Lower lobe of right lung (tissue), 2 donors: ENCODE measurements at regions not wholly inside any gene's neighbourhood (a gene's known extent, or its start where the extent isn't known, plus 50 kb on each side); places are given as distances from the start of the nearest gene placed in this dataset.
A peak's percentile ranks its signal among the peaks of the same experiment; 100 is the strongest.

Experiments
- ATAC-seq, 2 donors: fragments of 200-7000 bp; cut with Tn5 transposase; one replicate each; pipeline ENCODE4 v1.9.1; 2020 to 2022; ENCODE audit warnings: mild to moderate bottlenecking in 2 of 2, moderate library complexity in 2 of 2
- DNase-seq: peaks from one replicate; pipeline ENCODE4 v3.0.0-alpha.2; 2020
- H3K27ac ChIP-seq: fragments of 200-600 bp; one replicate; pipeline ENCODE4 v1.8.0; 2022
- H3K27me3 ChIP-seq: fragments of 200-600 bp; one replicate; pipeline ENCODE4 v1.8.0; 2022; ENCODE audit warnings: low read depth
- H3K36me3 ChIP-seq: fragments of 200-600 bp; one replicate; pipeline ENCODE4 v1.8.0; 2022; ENCODE audit warnings: mild to moderate bottlenecking
- H3K4me1 ChIP-seq: fragments of 200-600 bp; one replicate; pipeline ENCODE4 v1.8.0; 2022
- H3K4me3 ChIP-seq: fragments of 200-600 bp; one replicate; pipeline ENCODE4 v1.8.0; 2022; ENCODE audit warnings: mild to moderate bottlenecking
- H3K9me3 ChIP-seq: fragments of 200-600 bp; one replicate; pipeline ENCODE4 v1.8.0; 2022
- intact Hi-C: fragments of 100-400 bp; cut with DNase I; formaldehyde crosslinking; loops from one replicate; pipeline ENCODE4 v1.11.0; 2022
- TF ChIP-seq, protein P1 (sequence below): fragments of 200-600 bp; IDR thresholded peaks from one replicate; pipeline ENCODE4 v1.8.0; 2022; ENCODE audit warnings: antibody characterized with exemption, mild to moderate bottlenecking
- donor health status: DM: no; HTN: yes; CAD: no; lungs with severe emphysema.

DNA sequence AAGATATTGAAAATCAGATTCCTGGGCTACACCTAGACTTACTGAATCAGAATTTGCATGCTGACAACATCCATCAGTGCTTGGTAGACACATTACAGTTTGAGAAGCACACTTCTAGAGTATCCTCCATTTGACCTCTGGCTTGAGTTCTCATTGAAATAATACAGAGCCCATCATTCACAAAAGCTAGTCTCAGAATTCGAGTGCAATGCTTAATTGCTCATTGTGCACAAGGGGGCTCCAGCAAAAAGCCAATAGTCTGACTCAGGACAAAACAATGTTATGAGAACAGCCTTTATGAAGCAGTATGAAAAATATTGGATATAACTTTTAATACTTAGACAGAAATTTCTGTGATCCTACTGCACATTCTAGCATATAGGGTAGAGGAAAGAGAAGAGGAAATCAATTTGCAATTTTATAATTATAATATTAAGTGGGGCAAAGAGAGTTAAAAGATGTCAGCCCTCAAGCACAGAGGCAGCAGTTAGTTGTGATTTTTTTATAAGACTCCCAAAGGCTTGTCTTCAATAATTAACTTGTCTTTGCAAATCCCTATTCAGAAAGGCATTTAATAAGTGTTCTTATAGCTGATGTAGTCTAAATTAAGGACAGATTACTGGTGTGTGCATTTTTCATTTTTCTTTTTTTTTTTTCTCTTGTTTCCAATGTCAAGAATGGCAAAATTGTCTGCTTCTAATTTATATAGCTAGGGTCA lies 105.8 kb upstream of the ANK3 start:
- Histone ChIP-seq H3K4me3 (no peak overlapping the region), H3K9me3 (no peaks in the 10 kb centered on the region), H3K27me3 (no peaks in the 10 kb centered on the region), H3K36me3 (no peaks in the 10 kb centered on the region), H3K4me1 (no peaks in the 10 kb centered on the region), H3K27ac (no peak overlapping the region)
- intact Hi-C loops, result no loop called here
- DNase-seq (no peak), ATAC-seq (no peak)
- TF ChIP-seq, protein P1, sequence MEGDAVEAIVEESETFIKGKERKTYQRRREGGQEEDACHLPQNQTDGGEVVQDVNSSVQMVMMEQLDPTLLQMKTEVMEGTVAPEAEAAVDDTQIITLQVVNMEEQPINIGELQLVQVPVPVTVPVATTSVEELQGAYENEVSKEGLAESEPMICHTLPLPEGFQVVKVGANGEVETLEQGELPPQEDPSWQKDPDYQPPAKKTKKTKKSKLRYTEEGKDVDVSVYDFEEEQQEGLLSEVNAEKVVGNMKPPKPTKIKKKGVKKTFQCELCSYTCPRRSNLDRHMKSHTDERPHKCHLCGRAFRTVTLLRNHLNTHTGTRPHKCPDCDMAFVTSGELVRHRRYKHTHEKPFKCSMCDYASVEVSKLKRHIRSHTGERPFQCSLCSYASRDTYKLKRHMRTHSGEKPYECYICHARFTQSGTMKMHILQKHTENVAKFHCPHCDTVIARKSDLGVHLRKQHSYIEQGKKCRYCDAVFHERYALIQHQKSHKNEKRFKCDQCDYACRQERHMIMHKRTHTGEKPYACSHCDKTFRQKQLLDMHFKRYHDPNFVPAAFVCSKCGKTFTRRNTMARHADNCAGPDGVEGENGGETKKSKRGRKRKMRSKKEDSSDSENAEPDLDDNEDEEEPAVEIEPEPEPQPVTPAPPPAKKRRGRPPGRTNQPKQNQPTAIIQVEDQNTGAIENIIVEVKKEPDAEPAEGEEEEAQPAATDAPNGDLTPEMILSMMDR, result no peak

DNA sequence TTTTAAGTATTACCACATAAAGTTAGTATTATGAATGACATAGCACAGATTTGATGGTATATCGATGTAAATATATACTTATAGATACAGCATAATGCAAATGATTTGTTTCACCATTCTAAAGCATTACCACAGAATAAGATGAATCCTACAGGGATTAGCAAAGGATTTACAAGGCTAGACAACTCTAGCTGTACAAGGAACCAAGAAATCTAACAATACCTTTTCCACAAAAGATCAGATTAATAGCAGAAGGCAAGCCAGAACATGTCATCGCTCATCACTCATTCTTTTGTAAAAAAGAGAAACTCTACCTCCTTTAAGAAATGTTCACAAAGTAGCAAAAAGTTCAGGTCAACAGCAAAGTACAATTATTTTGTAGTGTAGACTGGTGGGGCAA lies 105.1 kb upstream of the ANK3 start:
- ATAC-seq (no peak), DNase-seq (no peak)
- Histone ChIP-seq H3K9me3 (no peaks in the 10 kb centered on the region), H3K27me3 (no peaks in the 10 kb centered on the region), H3K4me1 (no peaks in the 10 kb centered on the region), H3K27ac (no peak overlapping the region), H3K36me3 (no peaks in the 10 kb centered on the region), H3K4me3 (no peak overlapping the region)
- TF ChIP-seq, protein P1, result no peak
- intact Hi-C loops, result no loop called here

DNA sequence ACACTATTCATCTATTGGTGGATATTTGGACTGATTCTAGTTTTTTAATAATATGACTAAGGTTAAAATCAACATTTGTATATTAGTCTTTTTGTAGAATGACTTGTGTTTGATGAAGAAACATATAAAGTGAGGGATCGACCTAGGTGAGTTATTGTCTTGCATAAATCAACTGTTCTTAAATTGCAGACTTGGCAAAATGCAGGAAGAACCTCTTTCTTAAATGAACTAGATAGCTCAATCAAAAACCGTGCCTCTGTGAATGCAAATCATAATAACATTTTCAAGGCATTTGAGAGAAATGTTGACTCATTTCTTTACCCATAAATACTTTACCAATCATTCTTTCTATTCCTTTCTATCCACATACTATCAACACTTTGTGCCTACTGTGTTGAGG lies 101.5 kb upstream of the ANK3 start:
- ATAC-seq, result no peak
- no peak overlapping the region for H3K27ac ChIP-seq

DNA sequence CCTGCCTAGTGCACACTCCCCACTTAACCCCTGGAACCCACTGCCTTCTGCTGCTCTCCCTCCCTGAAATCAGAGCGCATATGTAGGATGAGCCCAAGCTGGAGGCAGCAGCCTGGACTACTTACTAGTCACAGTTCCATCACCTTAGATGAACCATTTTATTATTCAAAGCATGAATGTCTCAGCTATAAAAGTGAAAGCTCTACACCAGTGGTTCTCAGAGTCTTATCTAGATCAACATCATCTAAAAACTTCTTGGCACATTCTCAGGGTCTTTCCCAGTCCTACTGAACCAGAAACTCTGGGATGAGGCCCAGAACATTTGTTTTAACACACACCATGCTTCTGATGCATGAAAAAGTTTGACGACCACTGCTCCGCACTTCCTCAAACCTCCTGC lies 100.3 kb upstream of the ANK3 start:
- TF ChIP-seq, protein P1, result no peak
- Histone ChIP-seq H3K36me3 (no peaks in the 10 kb centered on the region), H3K27me3 (no peaks in the 10 kb centered on the region), H3K4me1 (no peaks in the 10 kb centered on the region), H3K4me3 (no peak overlapping the region), H3K27ac (no peak overlapping the region), H3K9me3 (no peaks in the 10 kb centered on the region)
- DNase-seq (no peak), ATAC-seq (peak in 1 of 2 donors; percentile 29)
- intact Hi-C loops, result no loop called here

More for the DNA sequence above, 101.5 kb upstream of the ANK3 start:
- Histone ChIP-seq H3K9me3 (no peaks in the 10 kb centered on the region), H3K27me3 (no peaks in the 10 kb centered on the region), H3K36me3 (no peaks in the 10 kb centered on the region), H3K4me1 (no peaks in the 10 kb centered on the region), H3K4me3 (no peak overlapping the region)
- TF ChIP-seq, protein P1, result no peak
- no peak for DNase-seq
- intact Hi-C loops, result no loop called here

DNA sequence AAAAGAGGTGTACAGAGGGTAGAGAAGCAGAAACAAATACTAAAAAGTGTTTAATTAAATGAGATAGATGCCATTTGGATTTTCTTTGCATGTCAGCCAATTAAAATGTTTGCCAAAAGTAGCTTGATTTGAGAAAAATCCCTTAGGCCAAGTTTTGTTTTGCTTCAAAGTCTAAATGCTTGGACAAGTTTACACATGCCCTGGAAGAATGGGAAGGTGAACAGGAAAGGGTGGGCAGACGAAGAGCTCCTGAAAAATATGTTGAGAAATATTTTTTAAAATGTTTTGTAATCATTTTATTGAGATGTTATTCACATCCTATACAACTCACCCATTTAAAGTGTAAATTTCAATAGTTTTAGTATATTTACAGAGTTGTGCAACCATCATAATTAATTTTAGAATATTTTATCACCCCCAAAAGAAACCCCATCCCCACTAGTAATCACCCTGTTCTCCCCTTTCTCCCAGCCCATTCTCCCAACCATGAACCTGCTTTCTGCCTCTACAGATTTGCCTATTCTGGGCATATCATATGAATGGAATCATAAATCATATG lies 98.5 kb upstream of the ANK3 start:
- H3K9me3 ChIP-seq, result no peaks in the 10 kb centered on the region
- DNase-seq (no peak), ATAC-seq (no peak)
- H3K4me3 ChIP-seq, result no peak overlapping the region
- intact Hi-C loops, result no loop called here
- TF ChIP-seq, protein P1, result no peak
- no peaks in the 10 kb centered on the region for H3K36me3 ChIP-seq
- no peaks in the 10 kb centered on the region for H3K27me3 ChIP-seq
- no peaks in the 10 kb centered on the region for H3K4me1 ChIP-seq
- no peak overlapping the region for H3K27ac ChIP-seq
